LNCaP clone FGC (cell line): ENCODE measurements at regions not wholly inside any gene's neighbourhood (a gene's known extent, or its start where the extent isn't known, plus 50 kb on each side); places are given as distances from the start of the nearest gene placed in this dataset.

Source experiments
- DNase-seq: peaks from one replicate; pipeline ENCODE4 v3.0.0-alpha.2; 2011; ENCODE audit warnings: low read depth
- H3K4me3 ChIP-seq: 2 replicates; pipeline ENCODE4 v1.5.1; 2011; ENCODE audit warnings: mild to moderate bottlenecking, low read depth, low read length, control low read depth
- CTCF ChIP-seq: IDR thresholded peaks from 2 replicates; pipeline ENCODE4 v1.5.1; 2012; ENCODE audit warnings: mild to moderate bottlenecking; ENCODE audit not compliant: control insufficient read depth, insufficient read depth; ENCODE audit errors: extremely low read depth

DNA sequence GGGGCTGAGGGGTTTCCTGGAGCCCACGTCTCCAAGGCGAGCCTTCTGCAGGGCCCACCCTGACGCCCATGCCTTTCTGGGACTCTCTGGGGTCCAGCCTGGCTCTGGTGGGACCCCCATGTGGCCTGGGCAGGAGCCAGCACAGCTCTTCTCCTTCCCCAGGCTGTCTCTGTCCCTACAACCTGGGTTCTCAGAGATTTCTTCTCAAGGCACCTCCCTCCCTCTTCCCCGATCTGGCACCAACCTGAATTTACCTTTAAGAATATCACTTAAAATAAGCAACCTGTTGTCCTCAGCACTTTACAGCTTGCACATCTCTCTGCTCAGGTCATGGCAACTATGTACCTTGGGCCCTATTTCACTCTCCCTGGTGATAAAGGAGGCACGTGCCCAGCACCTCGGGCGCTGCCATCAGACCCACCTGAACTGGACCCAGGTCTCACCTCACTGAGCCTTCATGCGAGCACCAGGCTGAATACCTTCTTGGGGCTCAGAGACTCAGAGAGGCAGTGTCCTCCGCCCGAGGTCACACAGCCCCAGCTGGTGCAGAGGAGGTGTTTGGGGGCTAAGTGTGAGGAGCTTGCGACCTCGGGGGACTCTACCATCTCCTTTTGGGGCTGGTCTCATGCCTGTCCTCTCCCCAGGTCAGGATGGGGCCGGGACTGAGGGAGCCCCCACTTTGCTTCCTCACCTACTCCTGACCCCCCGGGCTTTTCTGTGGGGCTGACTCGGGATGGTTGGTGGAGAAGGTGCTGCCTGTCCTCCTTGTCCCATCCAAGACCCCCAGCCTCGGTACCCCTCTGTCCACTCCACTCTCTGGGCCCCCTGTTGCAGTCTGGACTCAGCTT lies 217.7 kb downstream of the C9orf50 start:
- H3K4me3 ChIP-seq, result no peak overlapping the region
- DNase-seq, result no peak
- no peak for TF ChIP-seq CTCF

DNA sequence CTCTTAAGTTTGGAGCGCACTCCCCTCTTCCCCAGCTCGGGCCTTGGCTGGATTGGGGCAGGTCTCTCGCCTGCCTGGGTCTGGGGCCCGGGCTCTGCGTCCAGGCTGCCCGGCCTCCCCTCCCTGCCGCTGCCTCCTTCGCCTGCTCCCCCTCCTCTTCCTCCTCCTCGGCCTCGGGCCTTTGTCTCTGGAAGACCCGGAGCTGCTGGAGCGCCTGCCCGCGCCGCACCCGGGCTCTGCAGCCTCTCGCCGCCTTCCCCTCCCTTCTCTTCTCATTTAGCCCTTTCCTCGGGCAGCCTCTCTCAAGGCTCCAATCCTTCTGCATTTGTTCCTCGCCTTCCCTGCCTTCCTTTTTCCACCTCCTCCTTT lies 218.5 kb downstream of the C9orf50 start:
- DNase-seq, result no peak
- no peak overlapping the region for H3K4me3 ChIP-seq
- TF ChIP-seq CTCF, result no peak

DNA sequence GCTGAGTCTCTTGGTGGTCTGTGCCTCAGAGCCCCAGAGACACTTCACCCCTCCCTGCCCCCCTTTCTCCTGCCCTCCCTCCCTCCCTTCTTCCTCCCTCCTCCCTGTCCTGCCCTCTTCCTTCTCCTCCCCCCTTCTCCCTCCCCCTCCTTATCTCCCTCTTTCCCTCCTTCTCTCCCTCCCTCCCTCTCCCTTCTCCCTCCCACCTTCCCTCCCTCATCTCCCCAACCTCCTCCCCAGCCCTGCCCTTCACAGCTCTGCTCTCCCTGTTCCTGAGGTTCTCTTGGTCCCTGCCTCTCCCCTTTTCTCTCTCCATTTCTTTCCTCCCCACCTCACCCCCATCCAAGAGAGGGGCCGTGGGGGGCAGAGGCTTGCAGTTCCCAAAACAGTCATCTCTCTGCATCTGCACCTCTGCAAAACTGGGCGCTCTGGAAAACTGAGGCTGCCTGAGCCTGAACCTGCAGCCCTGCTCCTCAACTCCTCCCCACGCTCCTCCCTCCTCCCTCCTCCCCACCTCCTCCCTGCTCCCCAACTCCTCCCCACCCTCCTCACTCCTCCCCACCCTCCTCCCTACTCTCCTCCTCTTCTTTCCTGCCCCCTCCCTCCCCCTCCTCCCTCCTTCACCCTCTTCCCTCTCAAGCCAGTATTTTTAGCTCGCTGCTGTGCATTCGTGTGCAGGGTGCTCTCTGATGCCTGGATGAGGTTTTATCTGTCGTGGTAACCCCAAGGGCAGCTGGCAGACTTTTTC lies 219.1 kb downstream of the C9orf50 start:
- H3K4me3 ChIP-seq, result no peak overlapping the region
- DNase-seq, result no peak
- no peak for TF ChIP-seq CTCF

GRCh38 chr9:129400971-129401622 lies 219.8 kb downstream of the C9orf50 start:
- no peak for TF ChIP-seq CTCF
- no peak for DNase-seq
- no peak overlapping the region for H3K4me3 ChIP-seq

DNA sequence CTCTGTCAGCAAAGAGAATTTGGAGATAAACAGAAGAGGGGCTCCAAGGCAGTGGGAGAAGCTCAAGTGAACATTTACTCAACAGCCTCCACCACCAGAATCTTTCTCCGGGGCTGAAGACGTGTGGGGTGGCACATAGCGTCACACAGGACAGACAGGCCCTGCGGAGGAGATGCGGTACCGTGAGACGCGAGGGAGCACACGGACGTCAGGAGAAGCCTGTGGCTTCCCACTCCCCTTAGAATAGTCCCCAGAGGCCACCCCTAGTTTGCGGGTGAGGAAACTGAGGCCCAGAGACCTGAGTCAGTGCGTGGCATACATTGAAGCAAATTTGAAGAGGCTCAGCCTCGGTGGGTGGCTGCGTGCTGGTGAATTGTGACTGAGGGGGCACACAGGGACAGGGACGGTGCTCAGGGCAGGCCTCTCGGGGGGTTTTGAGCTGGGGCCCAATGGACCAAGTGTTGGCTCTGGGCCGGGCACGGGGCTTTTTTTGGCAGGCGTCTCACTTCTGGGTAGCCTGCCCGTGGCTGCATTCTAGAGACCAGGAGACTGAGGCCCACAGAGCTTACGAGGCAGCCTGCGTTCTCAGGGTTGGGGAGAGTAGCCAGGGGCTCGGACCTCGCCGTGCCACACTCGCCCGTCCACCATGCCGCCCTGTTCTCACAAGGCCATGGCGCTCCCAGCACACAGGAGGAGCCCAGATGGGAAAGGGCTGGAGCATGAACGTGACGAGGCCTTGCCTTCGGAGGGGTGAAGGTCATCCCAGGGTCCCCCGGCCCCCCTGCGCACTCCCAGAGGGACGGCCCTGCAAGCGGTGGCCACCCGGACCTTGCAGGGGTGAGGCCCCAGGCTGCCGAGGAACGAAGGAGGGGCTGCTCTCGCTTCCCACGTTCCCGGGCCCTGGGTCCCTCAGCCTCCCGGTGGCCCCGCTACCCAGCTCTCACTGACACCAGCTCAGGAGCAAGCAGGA lies 220.6 kb downstream of the C9orf50 start:
- no peak for DNase-seq
- no peak for TF ChIP-seq CTCF
- no peak overlapping the region for H3K4me3 ChIP-seq

DNA sequence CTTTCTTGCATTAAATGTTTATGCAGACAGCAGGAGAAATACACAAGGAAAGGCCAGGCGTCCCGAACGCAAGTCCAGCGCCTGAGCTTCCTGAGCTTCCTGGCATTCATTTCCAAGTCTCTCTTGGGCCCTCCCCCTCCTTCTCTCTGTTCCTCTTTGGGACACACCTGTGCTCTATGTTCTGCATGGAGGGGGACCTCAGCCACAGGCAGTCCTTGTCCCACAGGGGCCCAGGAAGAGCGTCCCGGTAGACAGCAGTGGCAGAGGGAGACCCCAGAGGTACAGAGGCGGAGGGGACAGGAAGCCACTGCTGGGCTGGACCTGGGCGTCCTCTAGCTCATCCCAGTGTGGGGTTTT lies 221.3 kb downstream of the C9orf50 start:
- no peak for TF ChIP-seq CTCF
- H3K4me3 ChIP-seq, result no peak overlapping the region
- no peak for DNase-seq
